ENCODE measurements at regions not wholly inside any gene's neighbourhood (a gene's known extent, or its start where the extent isn't known, plus 50 kb on each side); places are given as distances from the start of the nearest gene placed in this dataset.
"Not testable (repeated sequence)": the region's sequence is repeated elsewhere in the genome, so short reads cannot be mapped to it uniquely, and the experiment has no call there.

- DNase-seq = not testable (repeated sequence)
Measured at GRCh38 chr16:88204131-88205110, 178.3 kb upstream of the ZNF469 start.

GRCh38 chr16:88205482-88205881 is 177.3 kb upstream of the ZNF469 start:
- not testable (repeated sequence) for DNase-seq

GRCh38 chr16:88206006-88206405 is 176.8 kb upstream of the ZNF469 start:
- not testable (repeated sequence) for DNase-seq

- DNase-seq = not testable (repeated sequence)
Measured at GRCh38 chr16:88206516-88206915, 176.2 kb upstream of the ZNF469 start.

GRCh38 chr16:88208112-88208511 is 174.6 kb upstream of the ZNF469 start:
- DNase-seq = no peak

- not testable (repeated sequence) for DNase-seq
Measured at GRCh38 chr16:88208776-88209175, 174.0 kb upstream of the ZNF469 start.

- not testable (repeated sequence) for DNase-seq
Measured at GRCh38 chr16:88209579-88209978, 173.2 kb upstream of the ZNF469 start.

- not testable (repeated sequence) for DNase-seq
Measured at GRCh38 chr16:88213937-88214336, 168.8 kb upstream of the ZNF469 start.

- DNase-seq = peak; percentile 64
Measured at GRCh38 chr16:88221001-88221761, 161.6 kb upstream of the ZNF469 start.

- DNase-seq = not testable (repeated sequence)
Measured at GRCh38 chr16:88223696-88224095, 159.1 kb upstream of the ZNF469 start.

- not testable (repeated sequence) for DNase-seq
Measured at GRCh38 chr16:88224131-88224898, 158.4 kb upstream of the ZNF469 start.

- DNase-seq = not testable (repeated sequence)
Measured at GRCh38 chr16:88225640-88226230, 157.0 kb upstream of the ZNF469 start.

- DNase-seq = not testable (repeated sequence)
Measured at GRCh38 chr16:88226302-88226701, 156.5 kb upstream of the ZNF469 start.

GRCh38 chr16:88227026-88227721 is 155.6 kb upstream of the ZNF469 start:
- not testable (repeated sequence) for DNase-seq

GRCh38 chr16:88227722-88228482 is 154.9 kb upstream of the ZNF469 start:
- DNase-seq = not testable (repeated sequence)

- DNase-seq = not testable (repeated sequence)
Measured at GRCh38 chr16:88228751-88229150, 154.0 kb upstream of the ZNF469 start.

- DNase-seq = not testable (repeated sequence)
Measured at GRCh38 chr16:88229710-88230109, 153.0 kb upstream of the ZNF469 start.

GRCh38 chr16:88230276-88230966 is 152.3 kb upstream of the ZNF469 start:
- DNase-seq = not testable (repeated sequence)

GRCh38 chr16:88230967-88231615 is 151.7 kb upstream of the ZNF469 start:
- not testable (repeated sequence) for DNase-seq

GRCh38 chr16:88231839-88232238 is 150.9 kb upstream of the ZNF469 start:
- not testable (repeated sequence) for DNase-seq
